Activated CD8-positive, alpha-beta memory T cell treated with anti-CD3 and anti-CD28 coated beads, Interleukin-2, amount 50 U/mL, for 1 hour (primary cell): ENCODE measurements at regions not wholly inside any gene's neighbourhood (a gene's known extent, or its start where the extent isn't known, plus 50 kb on each side); places are given as distances from the start of the nearest gene placed in this dataset.

Experiments
- DNase-seq: peaks from one replicate; pipeline ENCODE4 v3.0.0-alpha.2; 2020; ENCODE audit errors: extremely low read depth

DNA sequence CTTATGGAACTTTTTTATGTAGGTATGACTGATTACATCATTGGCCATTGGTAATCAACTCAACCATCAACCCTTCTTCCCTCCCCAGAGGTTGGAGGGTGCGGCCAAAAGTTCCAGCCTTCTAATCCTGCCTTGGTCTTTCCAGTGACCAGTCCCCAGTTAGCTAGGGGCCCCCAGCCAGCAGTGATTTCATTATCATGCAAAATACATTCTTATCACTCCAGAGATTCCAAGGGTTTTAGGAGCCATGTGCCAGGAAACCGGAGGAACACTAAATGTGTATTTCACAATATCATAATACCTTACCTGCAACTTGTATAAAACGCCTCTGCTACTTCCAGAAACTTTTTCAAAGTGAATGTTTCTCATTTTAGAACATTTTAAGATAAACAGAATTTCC lies 181.5 kb upstream of the PELI2 start:
- no peak for DNase-seq

DNA sequence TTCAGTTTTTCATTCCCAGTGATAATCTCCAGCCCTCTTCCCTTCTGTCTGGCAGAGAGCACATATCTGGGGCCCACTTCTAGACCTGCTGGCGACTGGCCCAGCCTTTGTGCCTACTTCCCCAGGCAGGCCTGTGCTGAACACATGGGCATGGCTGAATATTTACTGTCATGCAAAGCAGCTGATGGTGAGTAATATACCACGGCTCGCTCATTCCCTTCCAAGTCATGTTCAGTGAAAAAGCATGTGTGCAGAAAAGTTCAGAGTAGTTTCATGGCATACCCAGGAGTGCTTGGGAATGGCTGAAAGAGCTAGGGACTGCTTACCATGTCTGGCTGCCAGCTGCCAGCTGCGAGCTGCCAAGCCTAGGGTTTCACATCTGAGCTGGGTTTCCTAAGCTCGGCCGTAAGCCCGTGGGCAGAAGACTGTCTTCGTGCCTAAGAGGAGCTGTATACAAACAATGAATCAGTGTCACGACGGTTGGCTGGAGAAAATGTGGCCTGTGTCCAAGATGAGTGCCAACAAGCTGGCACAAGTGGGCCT lies 179.9 kb upstream of the PELI2 start:
- no peak for DNase-seq

DNA sequence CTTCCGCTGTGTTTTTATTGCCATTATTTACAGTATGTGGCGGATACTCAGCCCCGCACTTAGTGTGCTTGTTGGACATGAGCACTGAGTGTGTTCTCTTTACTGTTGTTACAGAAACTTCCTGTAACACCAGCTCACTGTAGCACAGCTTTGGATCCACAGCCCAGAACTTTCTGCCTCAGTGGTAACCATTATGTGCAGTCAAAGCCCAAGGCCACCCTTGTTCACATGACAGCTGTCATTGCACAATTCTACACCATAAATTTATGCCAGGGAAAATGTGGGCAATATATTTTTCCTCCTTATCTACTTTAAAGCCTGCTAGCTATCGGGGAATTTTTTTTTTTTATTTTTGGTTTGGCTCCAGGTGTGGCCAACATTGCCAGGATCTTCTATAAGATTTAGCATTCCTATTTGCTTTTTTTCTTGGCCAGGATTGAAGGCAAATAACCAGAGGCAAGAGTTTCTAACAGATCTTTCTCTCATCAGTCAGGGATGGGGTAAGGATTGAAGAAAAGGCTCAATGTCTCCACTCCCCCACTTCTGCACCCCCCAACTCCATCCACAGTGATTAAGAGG lies 176.0 kb upstream of the PELI2 start:
- DNase-seq, result no peak

DNA sequence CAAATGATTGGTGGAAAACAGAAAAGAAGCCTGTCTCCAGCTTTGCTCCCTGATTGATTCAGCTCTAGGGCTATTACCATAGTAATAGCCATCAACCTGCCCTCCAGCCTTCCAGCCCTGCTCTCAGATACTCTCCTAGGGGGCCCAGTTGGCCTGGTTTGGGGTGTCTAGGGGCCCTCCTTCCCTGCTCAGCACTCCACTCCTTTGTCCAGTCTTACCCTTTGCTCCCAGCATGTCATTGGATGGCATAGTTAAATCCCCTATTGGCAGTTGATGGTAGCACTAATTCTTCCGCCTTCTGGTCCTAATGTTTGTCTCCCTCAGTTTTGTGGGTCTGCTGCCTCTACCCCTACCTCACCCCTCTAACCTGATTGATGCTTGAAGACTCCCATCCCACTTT lies 175.4 kb upstream of the PELI2 start:
- DNase-seq, result no peak

DNA sequence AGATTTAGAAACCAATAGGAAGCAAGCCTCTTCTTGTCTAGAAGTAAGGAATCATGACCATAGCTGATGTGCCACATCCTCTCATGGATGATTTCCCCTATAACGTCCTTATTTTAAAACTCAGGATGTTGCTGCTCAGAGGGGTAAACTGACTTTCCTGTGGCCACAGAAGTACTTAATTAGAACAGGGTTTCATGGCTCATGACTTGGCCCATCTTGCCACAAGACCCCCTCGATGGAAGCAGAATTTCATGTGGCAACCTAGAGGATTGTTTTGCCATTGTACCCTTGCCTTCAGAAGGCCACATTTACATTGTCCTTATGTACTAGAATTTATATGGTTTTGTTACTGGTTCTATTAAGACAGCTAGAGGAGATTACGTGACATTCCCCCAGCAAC lies 173.5 kb upstream of the PELI2 start:
- DNase-seq, result no peak

DNA sequence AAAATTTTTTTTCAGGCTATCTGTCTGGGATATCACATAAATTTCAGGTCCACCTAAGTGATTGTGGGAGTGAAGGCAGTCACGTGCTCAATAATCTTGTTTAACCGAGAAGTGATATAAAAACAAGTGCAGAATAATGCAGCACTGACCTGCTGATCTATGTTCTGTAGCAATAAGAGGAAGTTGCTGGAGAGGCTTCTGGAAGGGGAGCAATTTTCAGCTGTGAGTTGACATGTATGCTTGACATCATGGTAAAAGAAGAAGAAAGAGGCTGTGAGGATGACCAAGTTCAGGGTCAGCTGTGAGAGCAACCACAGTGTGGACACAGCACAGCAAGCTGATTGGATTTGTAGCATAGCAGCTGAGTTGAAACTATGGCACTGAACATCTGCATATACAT lies 172.0 kb upstream of the PELI2 start:
- no peak for DNase-seq

DNA sequence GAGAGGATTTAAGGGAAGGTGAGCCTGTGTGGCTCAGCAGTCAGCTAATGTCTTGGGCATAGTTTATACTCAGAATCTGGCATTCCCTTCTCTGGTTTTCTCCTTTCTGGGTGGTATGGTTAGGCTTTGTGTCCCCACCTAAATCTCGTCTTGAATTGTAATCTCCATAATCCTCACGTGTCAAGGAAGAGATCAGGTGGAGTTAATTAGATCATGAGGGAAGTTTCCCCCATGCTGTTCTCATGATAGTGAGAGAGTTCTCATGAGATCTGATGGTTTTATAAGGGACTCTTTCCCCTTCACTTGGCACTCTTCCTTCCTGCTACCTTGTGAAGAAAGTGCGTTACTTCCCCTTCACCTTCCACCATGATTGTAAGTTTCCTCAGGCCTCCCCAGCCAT lies 169.8 kb upstream of the PELI2 start:
- DNase-seq, result no peak

DNA sequence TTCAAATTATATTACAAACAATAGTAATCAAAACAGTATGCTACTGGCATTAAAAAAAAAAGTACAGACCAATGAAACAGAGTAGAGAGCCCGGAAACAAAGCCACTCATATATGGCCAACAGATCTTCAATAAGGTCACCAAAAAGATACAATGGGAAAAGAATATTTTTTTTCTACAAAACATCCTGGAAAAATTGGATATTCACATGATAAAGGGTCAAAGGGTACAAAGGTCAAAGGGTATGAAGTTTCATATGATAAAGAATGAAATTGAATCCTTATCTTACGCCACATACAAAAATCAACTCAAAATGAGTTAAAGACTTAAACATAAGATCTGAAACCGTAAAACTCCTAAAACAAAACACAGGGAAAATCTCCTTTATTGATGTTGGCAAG lies 168.5 kb upstream of the PELI2 start:
- DNase-seq, result no peak

DNA sequence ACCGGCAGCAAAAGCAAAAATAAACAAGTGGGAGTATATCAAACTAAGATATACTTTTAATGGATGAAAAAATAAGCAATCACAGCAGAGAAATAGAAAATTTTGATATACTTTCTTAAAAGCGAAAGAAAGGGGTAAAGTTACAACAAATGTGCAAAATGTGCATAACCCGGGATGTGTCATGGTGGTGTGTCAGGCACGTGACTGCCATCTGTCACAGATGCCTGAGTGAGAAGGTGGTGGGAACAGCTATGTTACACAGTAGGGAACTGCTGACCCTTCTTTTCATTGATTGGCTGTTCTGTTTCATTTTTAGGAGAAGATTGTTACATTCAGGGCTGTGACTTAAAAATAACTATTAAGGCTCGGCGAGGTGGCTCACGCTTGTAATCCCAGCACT lies 168.1 kb upstream of the PELI2 start:
- DNase-seq, result no peak

DNA sequence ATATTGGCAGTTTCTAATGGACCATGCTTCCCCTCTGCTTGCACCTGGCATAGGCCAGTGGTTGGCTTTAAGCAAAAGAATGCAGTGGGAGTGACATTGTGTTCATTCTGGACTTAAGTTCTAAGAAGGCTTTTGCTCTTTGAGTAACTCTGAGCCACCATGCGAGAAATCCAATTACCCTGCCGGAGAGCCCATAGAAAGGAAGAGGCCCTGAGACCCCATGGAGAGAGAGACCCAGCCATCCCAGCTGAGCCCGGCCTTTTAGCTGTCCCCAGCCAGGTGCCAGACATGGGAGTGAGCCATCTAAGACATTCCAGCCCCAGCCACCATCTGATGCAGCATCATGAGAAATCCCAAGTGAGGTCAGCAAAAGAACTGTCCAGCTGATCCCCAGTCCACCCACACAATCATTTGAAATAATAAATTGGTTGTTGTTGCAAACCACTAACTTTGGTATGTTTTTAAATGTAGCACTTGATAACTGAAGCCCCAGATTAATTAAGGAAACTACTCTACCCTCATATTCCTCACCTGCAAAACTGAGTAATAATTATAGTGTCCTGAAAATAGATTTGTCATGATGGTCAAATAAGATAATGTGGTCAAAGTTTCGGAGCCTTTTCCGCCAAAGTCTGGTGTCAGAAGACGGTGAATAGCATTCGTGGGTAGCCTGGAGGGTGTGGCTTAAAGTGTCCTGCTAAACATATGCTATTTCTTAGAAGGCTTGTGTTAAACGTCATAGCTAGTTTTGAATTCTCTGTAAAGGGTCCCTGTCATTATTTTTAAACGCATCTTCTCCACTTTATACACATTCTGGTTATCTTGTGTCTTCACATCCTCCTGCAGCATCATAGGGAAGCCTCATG lies 166.6 kb upstream of the PELI2 start:
- no peak for DNase-seq

DNA sequence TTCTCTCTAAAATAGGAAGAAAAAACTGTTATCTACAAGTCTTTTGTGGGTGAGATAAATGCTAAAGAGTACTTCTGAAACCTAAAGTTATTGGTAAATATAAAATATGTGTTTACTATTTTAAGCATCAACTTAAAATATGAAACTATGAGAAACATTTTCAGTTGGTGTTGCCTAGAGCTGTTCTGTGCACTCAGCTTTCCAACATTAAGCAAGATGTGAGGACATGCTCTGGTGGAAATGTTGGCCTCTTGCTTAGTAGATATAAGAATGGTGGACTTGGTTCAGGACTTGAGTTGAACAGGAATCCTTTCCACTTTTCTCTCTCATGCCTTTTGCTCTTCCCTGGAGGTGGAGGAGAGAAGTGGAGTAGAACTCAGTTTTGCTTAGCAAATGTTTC lies 164.1 kb upstream of the PELI2 start:
- DNase-seq, result no peak

DNA sequence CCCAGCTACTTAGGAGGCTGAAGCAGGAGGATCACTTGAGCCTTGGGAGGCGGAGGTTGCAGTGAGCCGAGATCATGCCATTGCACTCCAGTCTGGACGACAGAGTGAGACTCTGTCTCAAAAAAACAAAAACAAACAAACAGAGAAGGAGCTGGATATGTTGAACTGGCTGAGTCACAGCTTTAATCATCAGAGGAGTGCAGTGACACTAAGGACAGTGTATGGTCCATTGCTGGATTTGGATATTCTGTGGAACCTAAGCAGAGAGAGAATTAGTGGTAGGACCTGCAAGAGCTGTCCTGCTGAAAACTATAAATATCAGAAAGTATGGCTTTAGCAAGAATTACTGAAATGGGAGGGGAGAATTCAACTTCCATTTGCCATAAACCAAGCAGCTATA lies 163.0 kb upstream of the PELI2 start:
- DNase-seq, result no peak

DNA sequence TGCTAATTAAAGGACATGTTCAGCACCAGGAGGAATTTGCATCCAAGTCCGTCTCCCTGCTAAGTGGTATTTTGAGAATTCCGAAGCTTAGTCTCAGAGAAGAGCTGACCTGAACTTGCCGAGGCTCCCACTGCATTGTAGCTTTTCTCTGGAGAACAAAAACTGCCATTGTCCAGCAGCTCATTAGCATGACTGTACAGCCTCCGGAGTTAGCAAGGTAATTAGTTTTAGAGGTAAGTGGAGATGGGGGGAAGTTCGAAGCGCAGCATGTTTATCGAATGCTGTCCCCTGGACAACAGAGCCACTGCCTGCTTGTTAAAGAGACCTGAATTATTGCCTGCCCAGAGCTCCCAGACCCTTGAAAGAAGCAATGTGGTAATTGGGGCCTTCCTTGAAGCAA lies 160.3 kb upstream of the PELI2 start:
- no peak for DNase-seq

DNA sequence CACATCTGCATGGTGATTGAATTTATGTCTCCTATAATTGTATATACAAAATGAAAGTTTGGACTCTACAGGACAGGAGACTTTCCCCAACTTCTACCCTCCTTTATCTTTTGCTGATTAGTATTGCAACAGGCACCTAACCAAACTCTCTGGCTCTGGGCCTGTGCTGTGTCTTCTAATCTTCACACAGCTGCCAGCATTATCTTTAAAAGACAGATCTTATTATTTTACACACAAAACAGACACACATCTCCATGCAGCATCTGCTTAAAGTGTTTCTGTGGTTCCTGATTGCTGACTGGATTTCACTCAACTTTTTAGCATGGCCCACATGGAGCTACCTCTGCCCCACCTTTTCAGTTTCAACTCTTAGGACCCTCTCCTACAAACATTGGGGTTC lies 154.9 kb upstream of the PELI2 start:
- no peak for DNase-seq

DNA sequence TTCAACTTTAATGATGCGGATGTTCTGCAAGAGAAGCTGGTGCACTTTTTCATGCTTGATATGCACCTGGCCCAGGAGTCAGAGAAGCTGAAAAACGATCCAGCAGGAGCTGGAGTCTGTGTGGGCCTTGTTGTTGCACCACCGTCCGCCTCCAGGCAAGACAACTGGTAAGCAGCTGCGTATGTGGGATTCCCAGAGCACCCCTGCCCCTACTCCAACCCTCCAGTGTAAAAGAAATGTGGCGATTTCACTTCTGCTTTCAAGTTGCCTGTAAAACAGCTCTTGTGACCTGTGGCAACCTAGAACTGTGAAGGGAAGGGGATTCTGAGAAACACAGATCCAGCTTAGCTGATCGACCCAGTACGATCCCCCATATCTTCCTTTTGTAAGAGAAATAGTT lies 154.1 kb upstream of the PELI2 start:
- no peak for DNase-seq

DNA sequence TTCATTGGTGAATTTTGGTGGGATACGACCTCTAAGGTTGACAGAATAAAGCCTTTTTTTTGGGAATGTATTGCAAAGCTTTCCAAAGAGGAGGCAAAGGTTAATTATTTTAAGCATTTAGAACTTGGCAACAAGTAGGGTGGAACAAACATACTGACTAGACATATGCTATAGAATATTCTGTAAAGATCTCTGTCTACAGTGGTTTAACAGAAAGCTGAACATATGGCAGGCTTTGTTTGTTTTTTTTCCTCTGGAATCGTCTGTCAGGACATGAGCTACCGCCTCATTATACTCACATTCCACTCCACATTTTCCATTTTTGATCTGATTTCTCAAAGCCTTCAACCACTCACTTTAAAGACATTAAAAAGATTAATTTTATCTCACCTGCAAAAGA lies 153.4 kb upstream of the PELI2 start:
- no peak for DNase-seq

DNA sequence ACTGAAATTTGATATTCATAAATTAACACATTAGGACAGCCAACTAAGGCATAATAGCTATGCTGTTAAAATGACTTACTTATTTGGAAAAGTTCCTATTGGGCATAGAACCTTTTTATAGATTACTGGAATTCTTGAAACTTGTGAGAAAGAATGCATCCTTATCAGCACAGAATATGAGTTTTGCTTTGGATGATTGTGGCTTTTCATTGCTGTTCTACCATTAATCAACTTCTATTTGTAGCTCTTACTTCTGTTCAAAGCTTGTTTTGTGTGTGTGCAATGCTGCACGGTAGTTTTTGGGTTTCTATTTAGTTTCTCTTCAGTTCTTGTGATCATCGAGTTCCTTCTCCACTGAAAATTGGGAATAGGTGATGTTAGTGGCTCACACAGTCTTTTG lies 152.4 kb upstream of the PELI2 start:
- no peak for DNase-seq

DNA sequence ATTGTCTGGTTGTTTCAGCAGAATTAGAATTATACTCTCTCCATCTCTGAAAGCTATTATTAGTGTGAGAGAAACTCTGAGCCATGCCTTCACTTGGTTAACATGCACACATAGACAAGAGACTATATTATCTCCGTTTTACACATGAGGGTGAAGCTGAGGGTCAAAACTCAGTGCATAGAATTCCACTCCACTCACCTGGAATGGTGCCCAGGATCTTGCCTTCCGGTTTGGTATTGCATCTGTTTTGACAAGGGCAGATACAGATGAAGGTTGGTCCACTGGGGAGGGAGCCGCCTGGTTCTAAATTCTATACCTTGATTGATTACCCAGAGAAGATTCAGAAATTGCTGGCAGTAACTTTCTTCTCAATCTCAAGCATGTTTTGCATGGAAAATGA lies 149.5 kb upstream of the PELI2 start:
- no peak for DNase-seq

DNA sequence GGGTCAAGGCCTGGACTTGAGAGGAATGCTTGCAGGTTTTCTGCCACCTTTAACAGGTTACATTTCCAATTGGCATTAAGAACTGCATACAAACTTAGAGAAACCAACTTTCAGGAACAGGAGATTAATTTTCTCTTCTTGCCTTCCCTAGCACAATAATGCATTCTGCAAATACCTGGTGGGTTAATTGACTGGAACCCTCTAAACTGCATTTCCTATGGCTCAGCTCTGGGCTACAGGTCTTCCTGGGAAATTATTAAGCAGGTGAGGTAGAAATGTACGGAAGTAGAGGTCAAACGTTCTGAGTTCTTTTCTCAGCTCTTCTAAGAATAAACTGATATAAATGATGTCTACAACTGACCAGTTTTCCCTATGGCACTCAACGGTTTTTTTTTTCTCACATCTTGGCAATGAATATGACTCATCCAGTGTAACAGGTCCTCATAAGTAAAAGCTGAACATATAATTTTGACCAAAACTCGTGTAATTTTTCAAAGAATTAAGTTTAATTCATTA lies 144.9 kb upstream of the PELI2 start:
- DNase-seq, result no peak

DNA sequence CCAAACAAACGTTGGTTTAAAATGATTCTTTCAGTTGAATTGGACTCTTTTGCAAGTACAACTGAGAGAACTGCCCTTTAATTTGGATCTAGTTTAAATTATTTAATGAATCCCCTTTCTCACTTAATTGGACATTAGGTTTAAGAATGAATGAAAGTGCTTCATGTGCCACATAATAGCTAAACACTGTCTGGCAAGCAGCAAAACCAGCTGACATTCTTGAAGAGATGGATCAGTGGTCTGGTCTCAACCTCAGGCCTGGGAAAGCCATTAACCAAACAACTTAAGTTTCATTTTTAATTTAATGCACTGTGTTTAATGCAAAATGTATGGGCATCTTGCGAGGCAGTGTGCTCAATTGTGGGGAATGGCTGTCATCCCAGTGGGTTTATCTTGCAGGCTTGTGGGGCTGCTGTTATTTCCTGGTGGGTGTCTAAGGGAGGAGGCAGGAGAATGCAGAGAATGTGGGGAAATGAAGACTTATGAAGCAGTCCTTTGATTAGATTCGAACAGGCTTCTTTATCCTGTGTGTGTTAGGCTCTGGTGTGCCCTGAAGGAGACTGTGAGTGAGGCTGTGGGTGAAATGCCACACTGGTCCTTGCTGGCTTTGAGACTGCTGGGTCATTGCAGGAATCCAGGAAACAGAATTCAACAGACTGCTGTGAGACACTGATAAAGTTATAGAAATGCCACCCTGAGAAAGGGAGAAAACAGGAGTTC lies 144.1 kb upstream of the PELI2 start:
- DNase-seq, result no peak

DNA sequence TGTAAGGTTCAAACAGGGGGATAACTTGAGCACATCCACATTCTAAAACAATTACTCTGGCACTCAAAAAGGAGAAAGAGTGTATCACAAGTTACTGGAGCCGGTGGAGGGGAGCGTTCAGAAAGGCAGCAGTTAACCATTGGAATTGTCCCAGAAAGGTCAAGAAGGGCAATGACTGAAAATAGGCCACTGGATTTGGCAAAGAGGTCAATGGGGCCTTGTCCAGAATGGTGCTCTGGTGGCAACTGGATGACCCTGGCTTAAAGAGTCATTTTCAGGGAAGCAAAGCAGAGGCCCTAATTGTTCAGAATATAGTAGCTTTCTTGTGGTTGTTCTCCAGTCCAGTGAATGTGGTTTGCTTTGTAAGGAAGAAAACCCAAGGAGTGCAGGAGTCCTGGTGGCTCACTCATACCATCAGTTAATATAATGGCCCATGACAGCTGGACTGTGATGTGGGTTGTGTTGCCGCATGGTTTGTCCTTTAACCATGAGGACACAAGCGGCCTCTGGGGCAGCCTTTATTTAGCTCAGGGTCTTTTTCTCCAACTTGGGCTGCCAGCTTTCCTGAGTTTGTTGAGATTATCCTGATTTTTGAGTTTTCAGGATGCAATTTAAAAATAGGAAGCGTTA lies 142.8 kb upstream of the PELI2 start:
- no peak for DNase-seq

DNA sequence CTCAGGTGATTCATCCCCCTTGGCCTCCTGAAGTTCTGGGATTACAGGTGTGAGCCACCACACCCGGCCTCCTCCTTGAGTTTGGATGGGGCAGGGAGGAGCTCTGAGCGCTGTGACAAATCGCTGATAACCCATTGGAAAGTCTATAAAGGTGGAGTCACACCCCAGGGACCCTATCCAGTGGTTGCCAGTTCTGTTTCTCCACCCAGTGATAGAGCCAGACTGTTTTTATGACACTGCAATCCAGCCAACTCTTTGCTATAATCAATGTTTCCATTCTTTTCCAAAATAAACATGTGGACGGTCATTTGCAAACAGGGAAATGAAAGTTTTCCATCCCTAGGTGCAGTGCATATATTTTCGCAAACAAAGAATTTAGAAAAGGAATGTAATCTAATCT lies 142.0 kb upstream of the PELI2 start:
- DNase-seq, result no peak
